H1 (cell line): ENCODE measurements at regions not wholly inside any gene's neighbourhood (a gene's known extent, or its start where the extent isn't known, plus 50 kb on each side); places are given as distances from the start of the nearest gene placed in this dataset.

Source experiments
- BRCA1 ChIP-seq: IDR thresholded peaks from 2 replicates; pipeline ENCODE4 v1.6.1; 2012; ENCODE audit warnings: low read depth, low read length, improper control_type of control experiment
- CBX5 ChIP-seq: fragments of 300-800, 300-1000 bp; sonication (generic); IDR thresholded peaks from 2 replicates; pipeline ENCODE4 v1.7.1; 2016; ENCODE audit warnings: antibody characterized with exemption, low read length, low read depth
- GABPA ChIP-seq: IDR thresholded peaks from 2 replicates; pipeline ENCODE4 v1.6.1; 2011; ENCODE audit warnings: mild to moderate bottlenecking, low read length, moderate library complexity, borderline replicate concordance; ENCODE audit not compliant: insufficient read depth
- KDM4A ChIP-seq: IDR thresholded peaks from one replicate; pipeline ENCODE4 v1.7.1; 2012; ENCODE audit warnings: low read depth, mild to moderate bottlenecking, moderate library complexity, low read length, inconsistent platforms; ENCODE audit not compliant: severe bottlenecking
- SUZ12 ChIP-seq: fragments of 200-600 bp; sonication (generic); IDR thresholded peaks from 2 replicates; pipeline ENCODE4 v1.6.1; 2012; ENCODE audit warnings: mild to moderate bottlenecking, inconsistent platforms, low read length, moderate library complexity, mixed read lengths
- TF ChIP-seq, protein P1 (sequence below), 3 experiments: IDR thresholded peaks; 1 replicate in 2 of 3; 2 replicates in 1 of 3; pipeline versions ENCODE4 v1.5.1 to v1.6.1; 2011; ENCODE audit warnings: low read length in 3 of 3, mild to moderate bottlenecking in 3 of 3, inconsistent platforms in 2 of 3, low read depth in 1 of 3, moderate library complexity in 1 of 3; ENCODE audit not compliant: insufficient read depth in 1 of 3; ENCODE audit errors: control extremely low read depth in 1 of 3
- TF ChIP-seq, protein P2 (sequence below): IDR thresholded peaks from 2 replicates; pipeline ENCODE4 v1.6.1; 2011; ENCODE audit warnings: low read length, improper control_type of control experiment

DNA sequence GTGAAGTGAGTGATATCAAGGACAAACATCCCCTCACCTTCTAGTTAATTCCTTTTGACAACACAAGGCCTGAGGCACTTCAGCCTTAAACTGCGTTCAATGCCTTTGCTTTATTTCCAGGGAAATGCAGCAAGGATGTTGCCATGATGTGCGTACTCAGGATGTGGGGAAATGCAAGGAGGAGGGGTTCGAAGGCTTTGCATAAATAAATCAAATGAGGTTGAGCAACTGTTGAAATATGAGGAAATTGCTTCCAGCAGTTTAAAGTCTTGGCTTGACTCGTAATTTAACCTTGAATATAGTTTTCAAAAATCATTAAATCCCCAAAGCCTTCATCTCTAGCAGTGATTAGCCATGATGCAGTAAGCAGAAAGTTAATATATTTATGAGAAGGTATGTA lies 81.8 kb upstream of the CCL2 start (continued):
- TF ChIP-seq, protein P1, sequence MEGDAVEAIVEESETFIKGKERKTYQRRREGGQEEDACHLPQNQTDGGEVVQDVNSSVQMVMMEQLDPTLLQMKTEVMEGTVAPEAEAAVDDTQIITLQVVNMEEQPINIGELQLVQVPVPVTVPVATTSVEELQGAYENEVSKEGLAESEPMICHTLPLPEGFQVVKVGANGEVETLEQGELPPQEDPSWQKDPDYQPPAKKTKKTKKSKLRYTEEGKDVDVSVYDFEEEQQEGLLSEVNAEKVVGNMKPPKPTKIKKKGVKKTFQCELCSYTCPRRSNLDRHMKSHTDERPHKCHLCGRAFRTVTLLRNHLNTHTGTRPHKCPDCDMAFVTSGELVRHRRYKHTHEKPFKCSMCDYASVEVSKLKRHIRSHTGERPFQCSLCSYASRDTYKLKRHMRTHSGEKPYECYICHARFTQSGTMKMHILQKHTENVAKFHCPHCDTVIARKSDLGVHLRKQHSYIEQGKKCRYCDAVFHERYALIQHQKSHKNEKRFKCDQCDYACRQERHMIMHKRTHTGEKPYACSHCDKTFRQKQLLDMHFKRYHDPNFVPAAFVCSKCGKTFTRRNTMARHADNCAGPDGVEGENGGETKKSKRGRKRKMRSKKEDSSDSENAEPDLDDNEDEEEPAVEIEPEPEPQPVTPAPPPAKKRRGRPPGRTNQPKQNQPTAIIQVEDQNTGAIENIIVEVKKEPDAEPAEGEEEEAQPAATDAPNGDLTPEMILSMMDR (IDR thresholded peaks at IDR 0.05; ENCODE audit: control extremely low read depth in 1 of 3, insufficient read depth in 1 of 3, low read depth in 1 of 3, low read length in 3 of 3), result no peak
- TF ChIP-seq KDM4A (no peak), BRCA1 (no peak), CBX5 (no peak), GABPA (no peak), SUZ12 (no peak)
- TF ChIP-seq, protein P2, sequence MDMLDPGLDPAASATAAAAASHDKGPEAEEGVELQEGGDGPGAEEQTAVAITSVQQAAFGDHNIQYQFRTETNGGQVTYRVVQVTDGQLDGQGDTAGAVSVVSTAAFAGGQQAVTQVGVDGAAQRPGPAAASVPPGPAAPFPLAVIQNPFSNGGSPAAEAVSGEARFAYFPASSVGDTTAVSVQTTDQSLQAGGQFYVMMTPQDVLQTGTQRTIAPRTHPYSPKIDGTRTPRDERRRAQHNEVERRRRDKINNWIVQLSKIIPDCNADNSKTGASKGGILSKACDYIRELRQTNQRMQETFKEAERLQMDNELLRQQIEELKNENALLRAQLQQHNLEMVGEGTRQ, result no peak
- TF ChIP-seq, all 59 proteins: peak for 0
